Neural crest cell (in vitro differentiated cells): ENCODE measurements at regions not wholly inside any gene's neighbourhood (a gene's known extent, or its start where the extent isn't known, plus 50 kb on each side); places are given as distances from the start of the nearest gene placed in this dataset.

Experiments
- DNase-seq: peaks from one replicate; pipeline ENCODE4 v3.0.0; 2021; ENCODE audit warnings: low read depth, mixed read lengths, low spot score
- H3K27ac Mint-ChIP-seq: one replicate; pipeline ENCODE4 v1.8.0; 2021; ENCODE audit warnings: mild to moderate bottlenecking, mixed read lengths; ENCODE audit not compliant: unreplicated experiment
- H3K27me3 Mint-ChIP-seq: 2 replicates; pipeline ENCODE4 v1.8.0; 2021; ENCODE audit warnings: low read depth, mild to moderate bottlenecking, mixed read lengths
- H3K36me3 Mint-ChIP-seq: 2 replicates; pipeline ENCODE4 v1.8.0; 2021; ENCODE audit warnings: low read depth, mild to moderate bottlenecking, mixed read lengths
- H3K4me1 Mint-ChIP-seq: 2 replicates; pipeline ENCODE4 v1.8.0; 2021; ENCODE audit warnings: mixed read lengths
- H3K4me3 Mint-ChIP-seq: one replicate; pipeline ENCODE4 v1.8.0; 2021; ENCODE audit warnings: mild to moderate bottlenecking, mixed read lengths
- H3K9me3 Mint-ChIP-seq: 2 replicates; pipeline ENCODE4 v1.8.0; 2021; ENCODE audit warnings: mixed read lengths
- CTCF ChIP-seq: fragments of 200-600 bp; sonication (generic); conservative IDR thresholded peaks from 2 replicates; pipeline ENCODE4 v1.5.0; 2021; ENCODE audit warnings: antibody characterized with exemption, mild to moderate bottlenecking

- no peak for TF ChIP-seq CTCF
- H3K9me3 Mint-ChIP-seq = peaks cover 12% of the 10 kb centered on the region
- H3K36me3 Mint-ChIP-seq = no peaks in the 10 kb centered on the region
- H3K27me3 Mint-ChIP-seq = no peaks in the 10 kb centered on the region
- no peak overlapping the region for H3K27ac Mint-ChIP-seq
- H3K4me3 Mint-ChIP-seq = no peak overlapping the region
- DNase-seq = no peak
- H3K4me1 Mint-ChIP-seq = no peaks in the 10 kb centered on the region
These were observed 143.1 kb upstream of the FRMPD4 start for GRCh38 chrX:11995146-11995545.

- Mint-ChIP-seq H3K4me3 (no peak overlapping the region), H3K4me1 (no peaks in the 10 kb centered on the region), H3K27ac (no peak overlapping the region), H3K36me3 (no peaks in the 10 kb centered on the region), H3K9me3 (peaks cover 15% of the 10 kb centered on the region), H3K27me3 (no peaks in the 10 kb centered on the region)
- no peak for TF ChIP-seq CTCF
- no peak for DNase-seq
These were observed 141.5 kb upstream of the FRMPD4 start for GRCh38 chrX:11996810-11997209.

GRCh38 chrX:11998944-11999343 is 139.3 kb upstream of the FRMPD4 start:
- Mint-ChIP-seq H3K4me1 (no peaks in the 10 kb centered on the region), H3K4me3 (no peak overlapping the region), H3K27ac (no peak overlapping the region), H3K36me3 (no peaks in the 10 kb centered on the region), H3K27me3 (no peaks in the 10 kb centered on the region), H3K9me3 (peaks cover 19% of the 10 kb centered on the region)
- TF ChIP-seq CTCF = no peak
- DNase-seq = no peak

GRCh38 chrX:12002876-12003275 is 135.4 kb upstream of the FRMPD4 start:
- no peak for TF ChIP-seq CTCF
- H3K9me3 Mint-ChIP-seq = peaks cover 18% of the 10 kb centered on the region
- H3K4me1 Mint-ChIP-seq = no peaks in the 10 kb centered on the region
- H3K4me3 Mint-ChIP-seq = no peak overlapping the region
- DNase-seq = no peak
- H3K36me3 Mint-ChIP-seq = no peaks in the 10 kb centered on the region
- H3K27me3 Mint-ChIP-seq = no peaks in the 10 kb centered on the region
- H3K27ac Mint-ChIP-seq = no peak overlapping the region

GRCh38 chrX:12007881-12008280 is 130.4 kb upstream of the FRMPD4 start:
- no peaks in the 10 kb centered on the region for H3K36me3 Mint-ChIP-seq
- H3K4me1 Mint-ChIP-seq = no peaks in the 10 kb centered on the region
- H3K27me3 Mint-ChIP-seq = no peaks in the 10 kb centered on the region
- H3K27ac Mint-ChIP-seq = no peak overlapping the region
- no peak for TF ChIP-seq CTCF
- H3K9me3 Mint-ChIP-seq = peaks cover 16% of the 10 kb centered on the region
- no peak overlapping the region for H3K4me3 Mint-ChIP-seq
- no peak for DNase-seq

GRCh38 chrX:12010436-12010835 is 127.8 kb upstream of the FRMPD4 start:
- no peak for TF ChIP-seq CTCF

More at GRCh38 chrX:12010436-12010835, 127.8 kb upstream of the FRMPD4 start:
- Mint-ChIP-seq H3K36me3 (no peaks in the 10 kb centered on the region), H3K27me3 (no peaks in the 10 kb centered on the region), H3K27ac (no peak overlapping the region), H3K4me1 (no peaks in the 10 kb centered on the region), H3K4me3 (no peak overlapping the region), H3K9me3 (peaks cover 9% of the 10 kb centered on the region)
- DNase-seq = no peak
